ENCODE measurements at regions not wholly inside any gene's neighbourhood (a gene's known extent, or its start where the extent isn't known, plus 50 kb on each side); places are given as distances from the start of the nearest gene placed in this dataset.

DNA sequence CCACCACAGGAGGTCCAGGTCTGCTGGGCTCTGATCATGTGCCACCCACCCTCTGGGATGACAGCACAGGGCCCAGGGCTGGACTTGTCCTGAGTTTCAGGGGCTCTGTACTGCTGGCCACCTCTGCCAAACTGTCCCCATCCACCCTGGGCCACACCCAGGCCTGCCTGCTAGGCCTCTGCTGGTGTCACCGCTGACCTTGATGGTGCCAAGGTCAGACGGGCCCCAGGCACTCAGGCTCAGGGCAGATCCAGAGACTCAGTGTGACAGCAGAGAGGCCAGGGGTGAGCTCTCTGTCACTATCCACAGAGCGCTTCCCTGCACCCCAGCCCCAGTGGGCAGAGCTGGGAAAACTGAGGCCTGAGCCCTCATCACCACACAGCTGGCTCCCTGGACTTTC is 75.6 kb downstream of the RMI2 start:
- Mint-ChIP-seq H3K27me3 (ENCODE audit: unreplicated experiment) (peaks cover 8% of the 10 kb centered on the region), H3K4me1 (ENCODE audit: low read depth, unreplicated experiment) (peaks cover 3% of the 10 kb centered on the region), H3K36me3 (ENCODE audit: unreplicated experiment) (no peaks in the 10 kb centered on the region), H3K9me3 (ENCODE audit: unreplicated experiment) (no peaks in the 10 kb centered on the region), H3K4me3 (ENCODE audit: unreplicated experiment) (no peak overlapping the region), H3K27ac (ENCODE audit: unreplicated experiment) (no peak overlapping the region)
- DNase-seq, result no peak
- TF ChIP-seq, protein P1, sequence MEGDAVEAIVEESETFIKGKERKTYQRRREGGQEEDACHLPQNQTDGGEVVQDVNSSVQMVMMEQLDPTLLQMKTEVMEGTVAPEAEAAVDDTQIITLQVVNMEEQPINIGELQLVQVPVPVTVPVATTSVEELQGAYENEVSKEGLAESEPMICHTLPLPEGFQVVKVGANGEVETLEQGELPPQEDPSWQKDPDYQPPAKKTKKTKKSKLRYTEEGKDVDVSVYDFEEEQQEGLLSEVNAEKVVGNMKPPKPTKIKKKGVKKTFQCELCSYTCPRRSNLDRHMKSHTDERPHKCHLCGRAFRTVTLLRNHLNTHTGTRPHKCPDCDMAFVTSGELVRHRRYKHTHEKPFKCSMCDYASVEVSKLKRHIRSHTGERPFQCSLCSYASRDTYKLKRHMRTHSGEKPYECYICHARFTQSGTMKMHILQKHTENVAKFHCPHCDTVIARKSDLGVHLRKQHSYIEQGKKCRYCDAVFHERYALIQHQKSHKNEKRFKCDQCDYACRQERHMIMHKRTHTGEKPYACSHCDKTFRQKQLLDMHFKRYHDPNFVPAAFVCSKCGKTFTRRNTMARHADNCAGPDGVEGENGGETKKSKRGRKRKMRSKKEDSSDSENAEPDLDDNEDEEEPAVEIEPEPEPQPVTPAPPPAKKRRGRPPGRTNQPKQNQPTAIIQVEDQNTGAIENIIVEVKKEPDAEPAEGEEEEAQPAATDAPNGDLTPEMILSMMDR (IDR thresholded peaks at IDR 0.05; ENCODE audit: partially characterized antibody, unreplicated experiment), result no peak

DNA sequence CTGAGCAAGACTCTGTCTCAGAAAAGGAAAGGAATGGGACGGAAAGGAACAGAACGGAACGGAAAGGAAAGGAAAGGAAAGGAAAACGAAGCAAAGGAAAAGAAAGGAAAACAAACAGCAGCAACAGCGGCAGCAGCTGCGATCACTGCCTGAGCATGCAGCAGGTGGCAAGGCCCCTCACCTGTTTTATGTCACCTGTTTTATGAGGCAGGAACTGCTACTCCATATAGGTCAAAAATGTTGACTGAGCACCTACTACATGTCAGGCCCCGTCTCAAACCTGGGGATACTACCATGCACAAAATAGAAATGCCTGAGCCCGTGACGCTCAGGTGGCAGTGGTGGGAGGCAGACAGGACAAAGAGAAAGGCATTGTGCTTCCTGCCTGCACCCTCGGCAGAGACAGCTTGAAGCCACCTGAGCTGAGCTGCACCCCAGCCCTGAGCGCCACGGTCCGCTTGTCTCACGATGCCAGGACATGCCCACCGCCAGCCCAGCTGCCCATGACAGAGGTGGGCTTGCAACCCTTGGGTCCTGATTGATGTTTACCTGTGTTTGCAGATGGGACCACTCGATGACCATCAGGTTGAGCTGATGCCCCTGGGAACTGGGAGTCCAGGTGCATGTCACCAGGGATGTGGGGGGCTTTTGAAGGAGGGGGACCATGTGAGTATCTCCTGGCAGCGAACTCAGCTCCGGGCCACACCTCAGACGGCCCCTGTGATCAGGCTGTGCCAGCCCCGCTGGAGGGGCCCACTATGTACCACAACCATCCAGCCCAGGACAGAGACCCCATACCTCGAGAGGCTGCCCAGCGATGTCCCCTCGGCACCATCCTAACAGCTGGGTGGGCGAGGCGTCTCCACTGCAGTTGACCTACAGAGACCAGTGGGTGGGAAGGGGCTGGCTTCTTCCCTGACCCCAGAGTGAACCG is 77.4 kb downstream of the RMI2 start:
- Mint-ChIP-seq H3K4me1 (ENCODE audit: low read depth, unreplicated experiment) (peaks cover 3% of the 10 kb centered on the region), H3K9me3 (ENCODE audit: unreplicated experiment) (no peaks in the 10 kb centered on the region), H3K27ac (ENCODE audit: unreplicated experiment) (no peak overlapping the region), H3K4me3 (ENCODE audit: unreplicated experiment) (no peak overlapping the region), H3K36me3 (ENCODE audit: unreplicated experiment) (no peaks in the 10 kb centered on the region), H3K27me3 (ENCODE audit: unreplicated experiment) (peaks cover 6% of the 10 kb centered on the region)
- TF ChIP-seq, protein P1 (IDR thresholded peaks at IDR 0.05; ENCODE audit: partially characterized antibody, unreplicated experiment), result no peak
- DNase-seq, result no peak

DNA sequence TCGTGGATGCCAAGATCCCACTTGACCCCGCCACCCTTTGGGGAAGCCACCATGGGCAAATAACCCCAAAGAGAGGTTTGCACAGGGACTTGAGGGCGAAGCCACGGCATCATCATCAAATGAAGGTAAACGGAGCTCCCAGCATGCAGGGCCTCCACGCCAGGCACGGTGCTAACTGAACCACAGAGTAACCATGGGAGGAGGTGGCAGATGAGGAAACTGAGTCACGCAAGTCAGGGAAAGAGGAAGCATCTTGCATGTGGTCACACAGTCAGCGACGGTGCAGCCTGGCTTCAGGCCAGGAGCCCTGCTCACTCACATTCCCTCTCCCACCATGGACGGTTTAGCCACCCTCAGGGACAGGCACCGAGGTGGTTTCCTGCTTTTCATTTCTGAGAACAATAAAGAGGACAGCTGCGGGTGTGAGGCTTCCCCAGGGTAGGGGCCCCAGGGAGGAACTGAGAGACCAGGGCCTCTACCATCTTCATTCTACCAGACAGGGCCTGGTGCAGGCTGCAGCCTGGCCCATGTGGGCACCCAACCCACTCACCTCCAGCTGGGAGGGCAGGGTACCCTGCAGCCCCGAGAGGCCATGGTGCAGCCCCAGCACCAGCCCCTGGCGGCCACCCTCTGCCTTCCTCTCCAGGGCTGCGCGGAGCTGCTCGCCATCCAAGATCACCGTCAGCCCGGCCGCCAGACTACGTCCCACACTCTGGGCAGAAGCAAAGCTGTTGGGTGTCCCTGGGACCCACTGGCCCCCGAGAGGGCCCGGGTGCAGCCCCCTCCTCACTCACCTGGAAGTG is 78.3 kb downstream of the RMI2 start:
- no peak for DNase-seq
- Mint-ChIP-seq H3K36me3 (ENCODE audit: unreplicated experiment) (no peaks in the 10 kb centered on the region), H3K4me3 (ENCODE audit: unreplicated experiment) (no peak overlapping the region), H3K27me3 (ENCODE audit: unreplicated experiment) (peaks cover 3% of the 10 kb centered on the region), H3K4me1 (ENCODE audit: low read depth, unreplicated experiment) (peaks cover 5% of the 10 kb centered on the region), H3K27ac (ENCODE audit: unreplicated experiment) (no peak overlapping the region), H3K9me3 (ENCODE audit: unreplicated experiment) (no peaks in the 10 kb centered on the region)
- TF ChIP-seq, protein P1 (IDR thresholded peaks at IDR 0.05; ENCODE audit: partially characterized antibody, unreplicated experiment), result no peak

DNA sequence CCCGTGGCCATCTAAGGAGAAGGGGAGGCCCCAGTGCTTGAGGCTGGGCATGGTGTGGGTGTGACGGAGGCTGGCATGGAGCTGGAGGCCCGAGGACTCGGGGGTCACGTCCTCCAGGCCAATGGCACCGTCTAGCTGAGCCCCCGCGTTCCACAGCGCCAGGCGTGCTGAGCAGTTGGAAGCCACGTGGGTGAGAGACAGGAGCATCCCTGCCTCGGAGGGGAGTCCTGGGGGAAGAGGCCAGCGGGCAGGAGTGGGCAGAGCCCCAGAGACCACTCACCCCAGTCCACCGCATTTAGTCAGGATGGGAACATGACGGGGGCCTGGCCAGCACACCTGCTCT is 78.8 kb downstream of the RMI2 start:
- DNase-seq, result no peak
- H3K27me3 Mint-ChIP-seq (ENCODE audit: unreplicated experiment), result peaks cover 2% of the 10 kb centered on the region
- H3K9me3 Mint-ChIP-seq (ENCODE audit: unreplicated experiment), result no peaks in the 10 kb centered on the region
- no peaks in the 10 kb centered on the region for H3K36me3 Mint-ChIP-seq (ENCODE audit: unreplicated experiment)
- no peak overlapping the region for H3K27ac Mint-ChIP-seq (ENCODE audit: unreplicated experiment)
- H3K4me3 Mint-ChIP-seq (ENCODE audit: unreplicated experiment), result no peak overlapping the region
- TF ChIP-seq, protein P1 (IDR thresholded peaks at IDR 0.05; ENCODE audit: partially characterized antibody, unreplicated experiment), result no peak
- peaks cover 9% of the 10 kb centered on the region for H3K4me1 Mint-ChIP-seq (ENCODE audit: low read depth, unreplicated experiment)

DNA sequence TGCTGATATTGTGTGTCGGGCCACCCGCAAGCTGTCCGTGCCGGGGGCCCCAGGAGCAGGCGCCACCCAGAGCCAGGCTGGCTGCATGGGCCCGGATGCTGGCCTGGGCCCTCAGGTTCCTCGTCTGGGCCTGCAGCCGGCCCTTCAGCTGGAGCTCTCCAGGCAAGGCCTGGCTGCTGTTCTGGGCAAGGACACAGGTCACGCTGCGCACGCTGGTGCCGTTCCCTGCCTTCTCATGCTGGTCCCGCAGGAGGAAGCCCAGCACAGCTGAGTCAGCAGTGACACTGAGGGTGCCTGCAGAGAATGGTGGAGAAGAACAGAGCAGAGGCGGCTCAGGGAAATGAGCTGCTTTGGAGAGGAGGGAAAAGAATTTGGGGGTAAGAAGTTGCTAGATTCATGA is 79.9 kb downstream of the RMI2 start:
- TF ChIP-seq, protein P1 (IDR thresholded peaks at IDR 0.05; ENCODE audit: partially characterized antibody, unreplicated experiment), result no peak
- no peaks in the 10 kb centered on the region for H3K9me3 Mint-ChIP-seq (ENCODE audit: unreplicated experiment)
- peaks cover 11% of the 10 kb centered on the region for H3K4me1 Mint-ChIP-seq (ENCODE audit: low read depth, unreplicated experiment)
- H3K36me3 Mint-ChIP-seq (ENCODE audit: unreplicated experiment), result no peaks in the 10 kb centered on the region
- no peak for DNase-seq
- H3K27me3 Mint-ChIP-seq (ENCODE audit: unreplicated experiment), result peaks cover 2% of the 10 kb centered on the region
- no peak overlapping the region for H3K27ac Mint-ChIP-seq (ENCODE audit: unreplicated experiment)
- no peak overlapping the region for H3K4me3 Mint-ChIP-seq (ENCODE audit: unreplicated experiment)
